Endothelial cell of umbilical vein (primary cell): ENCODE measurements at regions not wholly inside any gene's neighbourhood (a gene's known extent, or its start where the extent isn't known, plus 50 kb on each side); places are given as distances from the start of the nearest gene placed in this dataset.

Experiments used
- BruUV-seq: library from RNA; stranded (reverse); fragments of 400-500 nt; replicated peaks from 2 replicates; lab custom pipeline; 2021; lab: Mats Ljungman, UMichigan
- CTCF ChIA-PET: fragments of 300-600, 350-600 bp; sonication (Branson Sonifier 250); formaldehyde crosslinking; loops from one replicate; lab custom pipeline; 2021; ENCODE audit warnings: antibody characterized with exemption, inconsistent platforms; lab: Charles Lee
- POLR2A ChIA-PET: fragments of 300-600, 350-600 bp; sonication (Branson Sonifier 250); formaldehyde crosslinking; loops from one replicate; lab custom pipeline; 2021; ENCODE audit warnings: antibody characterized with exemption, inconsistent platforms; lab: Charles Lee
- DNase-seq: peaks from one replicate; pipeline ENCODE4 v3.0.0-alpha.2; 2011; ENCODE audit warnings: low read depth, low spot score
- FAIRE-seq: peaks from 2 replicates; lab custom pipeline; 2011; peaks lifted over from hg19 to GRCh38; lab: Jason Lieb, UNC
- H2AFZ ChIP-seq: 2 replicates; pipeline ENCODE4 v1.6.0; 2012; ENCODE audit warnings: low read depth, low read length, control low read depth, inconsistent platforms
- H3K27ac ChIP-seq: 2 replicates; pipeline ENCODE4 v1.5.1; 2011; ENCODE audit warnings: low read depth, mild to moderate bottlenecking, control low read depth, low read length, moderate library complexity; ENCODE audit not compliant: insufficient read depth
- H3K27me3 ChIP-seq, 2 experiments: 2 replicates each; pipeline versions ENCODE4 v1.6.0 to v1.6.1; 2011; ENCODE audit warnings: low read length in 2 of 2, mixed read lengths in 1 of 2; ENCODE audit not compliant: control insufficient read depth in 2 of 2, insufficient read depth in 2 of 2
- H3K36me3 ChIP-seq, 2 experiments: 2 replicates in 1 of 2; 3 replicates in 1 of 2; pipeline ENCODE4 v1.5.1; 2011; ENCODE audit warnings: low read length in 2 of 2, mild to moderate bottlenecking in 1 of 2, moderate library complexity in 1 of 2; ENCODE audit not compliant: control insufficient read depth in 2 of 2, insufficient read depth in 2 of 2; ENCODE audit errors: extremely low read depth in 1 of 2
- H3K4me1 ChIP-seq: 3 replicates; pipeline ENCODE4 v1.5.1; 2011; ENCODE audit warnings: mild to moderate bottlenecking, low read length; ENCODE audit not compliant: control insufficient read depth, insufficient read depth; ENCODE audit errors: extremely low read depth
- H3K4me2 ChIP-seq: 2 replicates; pipeline ENCODE4 v1.6.1; 2011; ENCODE audit warnings: low read length, control low read depth, mixed read lengths; ENCODE audit not compliant: insufficient read depth
- H3K4me3 ChIP-seq, 3 experiments: fragments of 200-600 bp in 1 of 3; sonication (generic), shearing (Covaris generic) in 1 of 3; replicated peaks in 1 of 3; 2 replicates each; pipeline ENCODE4 v1.5.1; 2011 to 2016; ENCODE audit warnings: control low read depth in 3 of 3, low read length in 3 of 3, mild to moderate bottlenecking in 2 of 3, inconsistent platforms in 1 of 3, low read depth in 1 of 3, moderate library complexity in 1 of 3; ENCODE audit not compliant: insufficient read depth in 1 of 3
- H3K79me2 ChIP-seq: 2 replicates; pipeline ENCODE4 v1.6.0; 2012; ENCODE audit warnings: low read length, inconsistent platforms; ENCODE audit not compliant: control insufficient read depth, insufficient read depth
- H3K9ac ChIP-seq: replicated peaks from 2 replicates; pipeline ENCODE3; 2011; ENCODE audit warnings: low read length, control low read depth; ENCODE audit not compliant: insufficient read depth; ENCODE audit errors: extremely low read depth
- H3K9me1 ChIP-seq: replicated peaks from 3 replicates; pipeline ENCODE4 v1.6.0; 2011; ENCODE audit warnings: mild to moderate bottlenecking, low read length; ENCODE audit not compliant: control insufficient read depth, insufficient read depth; ENCODE audit errors: extremely low read depth
- H3K9me3 ChIP-seq: replicated peaks from 2 replicates; pipeline ENCODE4 v1.5.1; 2012; ENCODE audit warnings: low read length, inconsistent platforms; ENCODE audit not compliant: control insufficient read depth, insufficient read depth
- H4K20me1 ChIP-seq: replicated peaks from 2 replicates; pipeline ENCODE3; 2011; ENCODE audit warnings: mild to moderate bottlenecking, low read length; ENCODE audit not compliant: control insufficient read depth, insufficient read depth; ENCODE audit errors: extremely low read depth
- EZH2 ChIP-seq: IDR thresholded peaks from 2 replicates; pipeline ENCODE4 v1.6.1; 2012; ENCODE audit warnings: borderline replicate concordance, low read depth, mild to moderate bottlenecking, moderate library complexity, low read length, inconsistent platforms; ENCODE audit not compliant: severe bottlenecking
- FOS ChIP-seq: IDR thresholded peaks from 2 replicates; pipeline ENCODE4 v1.6.1; 2011; ENCODE audit warnings: mild to moderate bottlenecking, low read length, moderate library complexity, borderline replicate concordance; ENCODE audit not compliant: insufficient read depth
- GATA2 ChIP-seq: IDR thresholded peaks from 2 replicates; pipeline ENCODE4 v1.7.0; 2011; ENCODE audit warnings: low read depth, mild to moderate bottlenecking, moderate library complexity, mixed read lengths, low read length; ENCODE audit not compliant: insufficient read length, insufficient read depth
- JUN ChIP-seq: IDR thresholded peaks from 2 replicates; pipeline ENCODE4 v1.6.1; 2011; ENCODE audit warnings: borderline replicate concordance, low read depth; ENCODE audit not compliant: insufficient read length, insufficient read depth
- MYC ChIP-seq: IDR thresholded peaks from one replicate; pipeline ENCODE4 v1.6.1; 2011; ENCODE audit warnings: mild to moderate bottlenecking, low read depth, low read length
- POLR2A ChIP-seq: IDR thresholded peaks from 2 replicates; pipeline ENCODE4 v1.6.1; 2012; ENCODE audit warnings: low read depth, mild to moderate bottlenecking, control low read depth, low read length
- POLR2AphosphoS5 ChIP-seq: IDR thresholded peaks from 2 replicates; pipeline ENCODE4 v1.6.1; 2012; ENCODE audit warnings: low read depth, mild to moderate bottlenecking, control low read depth, low read length, moderate library complexity; ENCODE audit not compliant: insufficient read depth
- dilution Hi-C: fragments of 300-500 bp; cut with MboI; formaldehyde crosslinking; loops from one replicate; pipeline ENCODE4 v1.15.0; 2019; ENCODE audit warnings: low sequenced_read_pairs; ENCODE audit not compliant: extremely low pct_ligation_motif_present
- intact Hi-C: fragments of 100-400 bp; cut with micrococcal nuclease; formaldehyde crosslinking; loops from one replicate; pipeline ENCODE4 v1.10.0; 2022
- TF ChIP-seq, protein P1 (sequence below), 2 donors: IDR thresholded peaks; 1 replicate in 1 of 2; 2 replicates in 1 of 2; pipeline ENCODE4 v1.5.1; 2011; ENCODE audit warnings: low read length in 2 of 2, mild to moderate bottlenecking in 2 of 2, moderate library complexity in 2 of 2, control low read depth in 1 of 2, inconsistent platforms in 1 of 2, low read depth in 1 of 2; ENCODE audit not compliant: insufficient read depth in 1 of 2; ENCODE audit errors: extremely low read depth in 1 of 2
- TF ChIP-seq, protein P2 (sequence below): IDR thresholded peaks from 2 replicates; pipeline ENCODE4 v1.6.1; 2011; ENCODE audit not compliant: insufficient read depth, insufficient read length

DNA sequence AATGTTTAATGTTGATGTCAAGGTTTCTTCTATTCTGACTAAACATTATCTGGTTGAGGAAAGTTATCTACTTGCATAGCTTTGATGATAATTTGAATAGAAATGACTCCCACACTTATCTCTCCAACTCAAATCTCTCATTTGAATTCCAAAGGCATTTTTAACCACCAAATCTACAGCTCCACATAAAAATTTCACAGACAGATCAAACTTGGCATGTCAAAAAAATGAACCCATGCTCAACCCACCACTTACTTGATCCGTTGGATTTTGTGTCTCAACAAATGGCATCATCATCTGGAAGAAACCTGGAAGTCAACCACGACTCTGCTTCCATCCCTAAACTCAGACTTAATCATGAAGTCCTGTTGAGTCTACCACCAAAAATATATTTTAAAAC is 1050.4 kb downstream of the EFNB2 start:
- Histone ChIP-seq H4K20me1 (no peaks in the 10 kb centered on the region), H3K27ac (no peak overlapping the region), H3K4me2 (no peak overlapping the region), H3K9ac (no peak overlapping the region), H3K79me2 (no peaks in the 10 kb centered on the region), H3K4me1 (no peaks in the 10 kb centered on the region), H3K36me3 (no peaks in the 10 kb centered on the region), H3K27me3 (no peaks in the 10 kb centered on the region), H3K9me3 (no peaks in the 10 kb centered on the region), H3K9me1 (no peaks in the 10 kb centered on the region), H2AFZ (no peak overlapping the region), H3K4me3 (no peak overlapping the region)
- dilution Hi-C loops, result no loop called here
- ChIA-PET POLR2A (no interaction called here), CTCF (no interaction called here)
- BruUV-seq, result no TSS peak
- TF ChIP-seq, protein P1, sequence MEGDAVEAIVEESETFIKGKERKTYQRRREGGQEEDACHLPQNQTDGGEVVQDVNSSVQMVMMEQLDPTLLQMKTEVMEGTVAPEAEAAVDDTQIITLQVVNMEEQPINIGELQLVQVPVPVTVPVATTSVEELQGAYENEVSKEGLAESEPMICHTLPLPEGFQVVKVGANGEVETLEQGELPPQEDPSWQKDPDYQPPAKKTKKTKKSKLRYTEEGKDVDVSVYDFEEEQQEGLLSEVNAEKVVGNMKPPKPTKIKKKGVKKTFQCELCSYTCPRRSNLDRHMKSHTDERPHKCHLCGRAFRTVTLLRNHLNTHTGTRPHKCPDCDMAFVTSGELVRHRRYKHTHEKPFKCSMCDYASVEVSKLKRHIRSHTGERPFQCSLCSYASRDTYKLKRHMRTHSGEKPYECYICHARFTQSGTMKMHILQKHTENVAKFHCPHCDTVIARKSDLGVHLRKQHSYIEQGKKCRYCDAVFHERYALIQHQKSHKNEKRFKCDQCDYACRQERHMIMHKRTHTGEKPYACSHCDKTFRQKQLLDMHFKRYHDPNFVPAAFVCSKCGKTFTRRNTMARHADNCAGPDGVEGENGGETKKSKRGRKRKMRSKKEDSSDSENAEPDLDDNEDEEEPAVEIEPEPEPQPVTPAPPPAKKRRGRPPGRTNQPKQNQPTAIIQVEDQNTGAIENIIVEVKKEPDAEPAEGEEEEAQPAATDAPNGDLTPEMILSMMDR (IDR thresholded peaks at IDR 0.05; ENCODE audit: extremely low read depth in 1 of 2, insufficient read depth in 1 of 2, low read depth in 1 of 2, low read length in 2 of 2), result no peak
- TF ChIP-seq MYC (no peak), FOS (no peak), POLR2A (no peak), JUN (no peak), EZH2 (no peak), POLR2AphosphoS5 (no peak), GATA2 (no peak)
- TF ChIP-seq, protein P2, sequence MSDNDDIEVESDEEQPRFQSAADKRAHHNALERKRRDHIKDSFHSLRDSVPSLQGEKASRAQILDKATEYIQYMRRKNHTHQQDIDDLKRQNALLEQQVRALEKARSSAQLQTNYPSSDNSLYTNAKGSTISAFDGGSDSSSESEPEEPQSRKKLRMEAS, result no peak
- DNase-seq, result no peak
- no peak for FAIRE-seq
- intact Hi-C loops, result no loop called here
